ENCODE measurements at regions not wholly inside any gene's neighbourhood (a gene's known extent, or its start where the extent isn't known, plus 50 kb on each side); places are given as distances from the start of the nearest gene placed in this dataset.

DNA sequence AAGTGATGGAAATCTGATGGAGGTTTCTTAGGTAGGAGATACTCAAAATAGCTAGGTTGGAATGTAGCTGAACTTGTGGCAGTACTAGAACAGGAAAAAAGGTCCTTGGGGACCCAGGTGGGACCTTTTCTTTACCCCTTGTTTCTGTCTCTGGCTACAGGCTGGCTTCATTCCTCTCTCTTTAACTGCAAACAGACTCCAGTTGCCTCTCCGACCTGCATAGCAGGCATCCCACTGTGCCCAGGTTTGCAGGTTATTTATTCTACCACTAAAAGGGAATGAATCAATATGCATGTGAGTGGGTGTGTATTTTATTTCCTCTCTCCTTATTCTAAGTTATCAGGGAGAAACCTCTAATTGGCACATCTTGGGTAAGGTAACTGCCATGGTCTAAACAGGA lies 758.1 kb downstream of the MED13L start:
- DNase-seq (no peak), ATAC-seq (no peak)
- TF ChIP-seq EZH2phosphoT487 (IDR thresholded peaks at IDR 0.05; ENCODE audit: borderline replicate concordance, low read length), result no peak
- Histone ChIP-seq H3K27ac (ENCODE audit: low read length) (no peak overlapping the region), H3K27me3 (ENCODE audit: low read length) (no peaks in the 10 kb centered on the region), H3K9ac (ENCODE audit: low read length) (no peak overlapping the region), H3K4me3 (ENCODE audit: low read length) (no peak overlapping the region), H3K79me2 (ENCODE audit: low read length) (no peaks in the 10 kb centered on the region), H3K4me2 (ENCODE audit: low read length) (no peak overlapping the region), H4K20me1 (ENCODE audit: low read length) (no peaks in the 10 kb centered on the region), H3F3A (ENCODE audit: low read length, unreplicated experiment) (no peaks in the 10 kb centered on the region), H2AFZ (ENCODE audit: low read length) (no peak overlapping the region), H3K9me3 (ENCODE audit: low read length) (no peaks in the 10 kb centered on the region), H3K4me1 (ENCODE audit: insufficient read depth, low read length) (no peaks in the 10 kb centered on the region), H3K9me2 (replicated peaks; ENCODE audit: low read length) (no peaks in the 10 kb centered on the region), H3K36me3 (ENCODE audit: low read depth, low read length) (no peaks in the 10 kb centered on the region)
- intact Hi-C loops (cut with micrococcal nuclease), result no loop called here
- BruUV-seq (replicated peaks), result no TSS peak
- ChIA-PET POLR2A (ENCODE audit: unreplicated experiment) (no interaction called here), CTCF (no interaction called here)

DNA sequence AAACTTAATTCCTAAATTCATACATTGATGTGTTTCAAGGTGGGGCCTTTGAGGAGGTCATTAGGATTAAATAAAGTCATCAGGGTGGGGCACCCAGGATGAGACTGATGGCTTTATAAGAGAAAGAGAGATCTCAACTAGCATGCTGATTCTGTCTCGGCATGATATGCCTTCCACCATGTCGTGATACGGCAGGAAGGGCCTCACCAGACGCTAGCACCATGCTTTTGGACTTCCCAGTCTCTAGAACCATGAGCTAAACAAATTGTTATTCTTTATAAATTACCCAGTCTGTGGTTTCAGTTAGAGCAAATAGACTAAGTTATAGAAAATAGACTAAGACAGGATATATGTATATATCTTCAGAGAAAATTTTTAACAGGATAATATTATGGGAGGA lies 759.6 kb downstream of the MED13L start:
- TF ChIP-seq EZH2 (IDR thresholded peaks at IDR 0.05; ENCODE audit: low read length, unreplicated experiment) (no peak), EZH2phosphoT487 (IDR thresholded peaks at IDR 0.05; ENCODE audit: borderline replicate concordance, low read length) (no peak)
- TF ChIP-seq, protein P1, sequence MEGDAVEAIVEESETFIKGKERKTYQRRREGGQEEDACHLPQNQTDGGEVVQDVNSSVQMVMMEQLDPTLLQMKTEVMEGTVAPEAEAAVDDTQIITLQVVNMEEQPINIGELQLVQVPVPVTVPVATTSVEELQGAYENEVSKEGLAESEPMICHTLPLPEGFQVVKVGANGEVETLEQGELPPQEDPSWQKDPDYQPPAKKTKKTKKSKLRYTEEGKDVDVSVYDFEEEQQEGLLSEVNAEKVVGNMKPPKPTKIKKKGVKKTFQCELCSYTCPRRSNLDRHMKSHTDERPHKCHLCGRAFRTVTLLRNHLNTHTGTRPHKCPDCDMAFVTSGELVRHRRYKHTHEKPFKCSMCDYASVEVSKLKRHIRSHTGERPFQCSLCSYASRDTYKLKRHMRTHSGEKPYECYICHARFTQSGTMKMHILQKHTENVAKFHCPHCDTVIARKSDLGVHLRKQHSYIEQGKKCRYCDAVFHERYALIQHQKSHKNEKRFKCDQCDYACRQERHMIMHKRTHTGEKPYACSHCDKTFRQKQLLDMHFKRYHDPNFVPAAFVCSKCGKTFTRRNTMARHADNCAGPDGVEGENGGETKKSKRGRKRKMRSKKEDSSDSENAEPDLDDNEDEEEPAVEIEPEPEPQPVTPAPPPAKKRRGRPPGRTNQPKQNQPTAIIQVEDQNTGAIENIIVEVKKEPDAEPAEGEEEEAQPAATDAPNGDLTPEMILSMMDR (conservative IDR thresholded peaks at IDR 0.05; ENCODE audit: low read depth, low read length), result no peak
- Histone ChIP-seq H3K4me2 (ENCODE audit: low read length) (no peak overlapping the region), H2AFZ (ENCODE audit: low read length) (no peak overlapping the region), H3K79me2 (ENCODE audit: low read length) (no peaks in the 10 kb centered on the region), H3K27me3 (ENCODE audit: low read length) (no peaks in the 10 kb centered on the region), H3K9ac (ENCODE audit: low read length) (no peak overlapping the region), H3K4me3 (ENCODE audit: low read length) (no peak overlapping the region), H3K4me1 (ENCODE audit: insufficient read depth, low read length) (no peaks in the 10 kb centered on the region), H3K36me3 (ENCODE audit: low read depth, low read length) (no peaks in the 10 kb centered on the region), H3K9me3 (ENCODE audit: low read length) (no peaks in the 10 kb centered on the region), H3F3A (ENCODE audit: low read length, unreplicated experiment) (no peaks in the 10 kb centered on the region), H4K20me1 (ENCODE audit: low read length) (no peaks in the 10 kb centered on the region), H3K9me2 (replicated peaks; ENCODE audit: low read length) (no peaks in the 10 kb centered on the region), H3K27ac (ENCODE audit: low read length) (no peak overlapping the region)
- CTCF ChIA-PET, result no interaction called here
- DNase-seq, result no peak
- no peak for ATAC-seq
- POLR2A ChIA-PET (ENCODE audit: unreplicated experiment), result no interaction called here
- BruUV-seq (replicated peaks), result no TSS peak
- intact Hi-C loops (cut with micrococcal nuclease), result no loop called here

DNA sequence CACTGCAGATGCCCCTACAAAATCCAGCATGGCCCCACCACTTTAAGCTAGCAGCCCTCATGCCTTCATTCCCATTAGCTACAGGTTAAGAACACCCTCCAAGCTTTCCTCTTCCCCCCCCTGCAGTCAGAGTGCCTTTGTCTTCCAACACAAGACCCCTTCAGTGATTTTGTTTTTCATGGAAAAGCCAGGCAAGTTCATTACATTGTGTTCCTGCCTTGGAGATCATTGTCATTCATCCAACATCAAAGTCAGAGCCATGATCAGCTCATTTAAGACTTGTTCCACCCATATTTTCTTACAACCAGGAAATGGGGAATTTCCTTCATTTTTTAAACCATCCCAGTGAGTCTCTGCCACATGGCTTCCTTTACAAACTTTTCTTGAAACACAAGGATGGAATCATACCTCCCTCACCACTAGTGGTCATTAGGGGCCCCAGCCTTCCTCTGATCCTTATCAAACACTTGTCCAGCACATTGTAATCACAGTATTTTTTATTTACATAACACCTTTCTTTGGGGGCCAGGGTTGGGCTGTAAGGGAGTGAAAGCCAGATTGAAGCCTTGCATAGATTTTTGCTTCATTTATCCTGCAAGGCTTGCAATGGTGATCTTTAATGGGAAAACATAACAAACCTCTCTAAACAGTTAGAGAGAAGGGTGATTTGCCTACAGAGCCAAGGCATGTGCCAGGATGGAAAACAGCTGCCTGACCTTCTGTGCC lies 765.3 kb downstream of the MED13L start:
- ATAC-seq (no peak), DNase-seq (no peak)
- Histone ChIP-seq H3K79me2 (ENCODE audit: low read length) (no peaks in the 10 kb centered on the region), H3K27me3 (ENCODE audit: low read length) (0 out of 2 replicates have a peak, but pooled peaks cover 6% of the 10 kb centered on the region), H2AFZ (ENCODE audit: low read length) (no peak overlapping the region), H3K4me3 (ENCODE audit: low read length) (no peak overlapping the region), H3F3A (ENCODE audit: low read length, unreplicated experiment) (no peaks in the 10 kb centered on the region), H3K9me3 (ENCODE audit: low read length) (no peaks in the 10 kb centered on the region), H3K4me1 (ENCODE audit: insufficient read depth, low read length) (no peaks in the 10 kb centered on the region), H3K36me3 (ENCODE audit: low read depth, low read length) (no peaks in the 10 kb centered on the region), H3K9me2 (replicated peaks; ENCODE audit: low read length) (no peaks in the 10 kb centered on the region), H3K4me2 (ENCODE audit: low read length) (no peak overlapping the region), H3K27ac (ENCODE audit: low read length) (no peak overlapping the region), H4K20me1 (ENCODE audit: low read length) (no peaks in the 10 kb centered on the region), H3K9ac (ENCODE audit: low read length) (no peak overlapping the region)
- TF ChIP-seq EZH2phosphoT487 (IDR thresholded peaks at IDR 0.05; ENCODE audit: borderline replicate concordance, low read length), result no peak
- TF ChIP-seq, protein P1 (conservative IDR thresholded peaks at IDR 0.05; ENCODE audit: low read depth, low read length), result no peak
- TF ChIP-seq EZH2 (IDR thresholded peaks at IDR 0.05; ENCODE audit: low read length, unreplicated experiment), result no peak
- CTCF ChIA-PET, result no interaction called here
- POLR2A ChIA-PET (ENCODE audit: unreplicated experiment), result interaction anchor here (0.6 kb wide), 1 partner anchor 57 kb away, joined by 9 read pairs; no protein-coding TSS in a partner anchor
- intact Hi-C loops (cut with micrococcal nuclease), result no loop called here
- BruUV-seq (replicated peaks), result no TSS peak
